ENCODE measurements at regions not wholly inside any gene's neighbourhood (a gene's known extent, or its start where the extent isn't known, plus 50 kb on each side); places are given as distances from the start of the nearest gene placed in this dataset.

DNA sequence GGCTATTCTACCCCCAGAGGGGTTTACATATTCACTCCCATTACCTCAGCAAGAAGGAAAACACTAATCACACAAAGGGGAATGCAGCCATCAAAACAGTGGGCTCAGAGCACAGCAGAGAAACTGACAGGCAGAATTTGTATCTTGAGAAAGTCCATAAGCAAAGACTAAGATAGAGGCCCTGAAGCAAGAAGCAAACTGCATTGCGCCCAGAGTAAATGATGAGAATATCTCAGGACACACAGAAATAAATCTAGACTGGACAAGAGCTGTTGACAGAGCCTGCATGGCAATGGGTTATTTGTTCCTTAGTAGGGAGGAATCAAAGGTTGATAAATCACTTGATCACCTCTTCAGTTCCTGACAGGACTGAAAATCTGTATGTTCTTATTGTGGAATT lies 440.7 kb upstream of the CELF2 start:
- FAIRE-seq (no peak), DNase-seq (ENCODE audit: low read depth) (no peak)
- no peaks in the 10 kb centered on the region for H3K9me3 ChIP-seq (ENCODE audit: insufficient read depth, low read depth, low read length)
- Mint-ChIP-seq H3K27me3 (ENCODE audit: low read depth, unreplicated experiment) (no peaks in the 10 kb centered on the region), H3K9me3 (ENCODE audit: unreplicated experiment) (no peaks in the 10 kb centered on the region), H3K4me3 (ENCODE audit: unreplicated experiment) (no peak overlapping the region), H3K36me3 (ENCODE audit: low read depth, unreplicated experiment) (no peaks in the 10 kb centered on the region), H3K27ac (ENCODE audit: unreplicated experiment) (no peak overlapping the region), H3K4me1 (ENCODE audit: low read depth, unreplicated experiment) (no peaks in the 10 kb centered on the region)
- no peak overlapping the region for H3K27ac ChIP-seq (ENCODE audit: low read depth, low read length)
- H3K4me1 ChIP-seq (ENCODE audit: insufficient read depth, low read length): no peaks in the 10 kb centered on the region
- H3K4me3 ChIP-seq (ENCODE audit: insufficient read depth, low read depth, low read length): no peak overlapping the region
- H3K36me3 ChIP-seq (ENCODE audit: insufficient read depth, low read length): no peaks in the 10 kb centered on the region
- H3K27me3 ChIP-seq (ENCODE audit: insufficient read depth, low read length): no peaks in the 10 kb centered on the region
- TF ChIP-seq EZH2 (IDR thresholded peaks at IDR 0.05; ENCODE audit: insufficient read depth, low read length): no peak
- TF ChIP-seq, protein P1, sequence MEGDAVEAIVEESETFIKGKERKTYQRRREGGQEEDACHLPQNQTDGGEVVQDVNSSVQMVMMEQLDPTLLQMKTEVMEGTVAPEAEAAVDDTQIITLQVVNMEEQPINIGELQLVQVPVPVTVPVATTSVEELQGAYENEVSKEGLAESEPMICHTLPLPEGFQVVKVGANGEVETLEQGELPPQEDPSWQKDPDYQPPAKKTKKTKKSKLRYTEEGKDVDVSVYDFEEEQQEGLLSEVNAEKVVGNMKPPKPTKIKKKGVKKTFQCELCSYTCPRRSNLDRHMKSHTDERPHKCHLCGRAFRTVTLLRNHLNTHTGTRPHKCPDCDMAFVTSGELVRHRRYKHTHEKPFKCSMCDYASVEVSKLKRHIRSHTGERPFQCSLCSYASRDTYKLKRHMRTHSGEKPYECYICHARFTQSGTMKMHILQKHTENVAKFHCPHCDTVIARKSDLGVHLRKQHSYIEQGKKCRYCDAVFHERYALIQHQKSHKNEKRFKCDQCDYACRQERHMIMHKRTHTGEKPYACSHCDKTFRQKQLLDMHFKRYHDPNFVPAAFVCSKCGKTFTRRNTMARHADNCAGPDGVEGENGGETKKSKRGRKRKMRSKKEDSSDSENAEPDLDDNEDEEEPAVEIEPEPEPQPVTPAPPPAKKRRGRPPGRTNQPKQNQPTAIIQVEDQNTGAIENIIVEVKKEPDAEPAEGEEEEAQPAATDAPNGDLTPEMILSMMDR (IDR thresholded peaks at IDR 0.05; ENCODE audit: insufficient read depth, low read depth, low read length): no peak
- no peak overlapping the region for H2AFZ ChIP-seq (ENCODE audit: low read depth, low read length)
- no peaks in the 10 kb centered on the region for H3K79me2 ChIP-seq (ENCODE audit: insufficient read depth, low read length)
- no peaks in the 10 kb centered on the region for H4K20me1 ChIP-seq (ENCODE audit: insufficient read depth, low read length)
- H3K9ac ChIP-seq (ENCODE audit: low read length): no peak overlapping the region
- H3K4me2 ChIP-seq (ENCODE audit: low read length): no peak overlapping the region

DNA sequence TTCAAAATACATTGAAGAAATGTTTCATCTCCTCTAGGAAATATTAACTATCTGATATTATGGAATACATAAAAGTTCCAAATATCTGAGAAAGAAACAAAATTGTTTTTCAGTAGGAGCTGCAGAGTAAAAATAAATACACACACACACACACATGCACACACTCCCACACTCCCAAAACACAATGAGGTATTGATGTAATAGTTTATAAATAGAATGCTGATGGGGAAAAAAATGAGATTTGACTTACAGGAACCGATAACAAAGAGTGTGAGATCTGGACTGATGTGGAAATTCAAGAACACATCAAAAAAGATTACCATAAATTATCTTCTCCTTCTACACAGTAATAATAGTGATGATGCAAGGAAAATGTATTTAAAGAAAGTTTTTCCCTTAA lies 438.0 kb upstream of the CELF2 start:
- Mint-ChIP-seq H3K36me3 (ENCODE audit: low read depth, unreplicated experiment) (no peaks in the 10 kb centered on the region), H3K9me3 (ENCODE audit: unreplicated experiment) (no peaks in the 10 kb centered on the region), H3K4me3 (ENCODE audit: unreplicated experiment) (no peak overlapping the region), H3K27me3 (ENCODE audit: low read depth, unreplicated experiment) (no peaks in the 10 kb centered on the region), H3K4me1 (ENCODE audit: low read depth, unreplicated experiment) (no peaks in the 10 kb centered on the region), H3K27ac (ENCODE audit: unreplicated experiment) (no peak overlapping the region)
- H3K4me2 ChIP-seq (ENCODE audit: low read length): no peak overlapping the region
- no peak overlapping the region for H2AFZ ChIP-seq (ENCODE audit: low read depth, low read length)
- H3K4me3 ChIP-seq (ENCODE audit: insufficient read depth, low read depth, low read length): no peak overlapping the region
- H4K20me1 ChIP-seq (ENCODE audit: insufficient read depth, low read length): no peaks in the 10 kb centered on the region
- TF ChIP-seq, protein P1 (IDR thresholded peaks at IDR 0.05; ENCODE audit: insufficient read depth, low read depth, low read length): no peak
- no peak for TF ChIP-seq EZH2 (IDR thresholded peaks at IDR 0.05; ENCODE audit: insufficient read depth, low read length)
- no peaks in the 10 kb centered on the region for H3K4me1 ChIP-seq (ENCODE audit: insufficient read depth, low read length)
- FAIRE-seq: no peak
- no peaks in the 10 kb centered on the region for H3K36me3 ChIP-seq (ENCODE audit: insufficient read depth, low read length)
- H3K9ac ChIP-seq (ENCODE audit: low read length): no peak overlapping the region
- no peaks in the 10 kb centered on the region for H3K79me2 ChIP-seq (ENCODE audit: insufficient read depth, low read length)
- H3K27ac ChIP-seq (ENCODE audit: low read depth, low read length): no peak overlapping the region
- no peak for DNase-seq (ENCODE audit: low read depth)
- H3K27me3 ChIP-seq (ENCODE audit: insufficient read depth, low read length): no peaks in the 10 kb centered on the region
- no peaks in the 10 kb centered on the region for H3K9me3 ChIP-seq (ENCODE audit: insufficient read depth, low read depth, low read length)

GRCh38 chr10:10584161-10584560 lies 433.5 kb upstream of the CELF2 start:
- Histone ChIP-seq H3K36me3 (ENCODE audit: insufficient read depth, low read length) (no peaks in the 10 kb centered on the region), H3K9ac (ENCODE audit: low read length) (no peak overlapping the region), H3K27ac (ENCODE audit: low read depth, low read length) (no peak overlapping the region), H3K79me2 (ENCODE audit: insufficient read depth, low read length) (no peaks in the 10 kb centered on the region), H3K9me3 (ENCODE audit: insufficient read depth, low read depth, low read length) (no peaks in the 10 kb centered on the region), H3K4me2 (ENCODE audit: low read length) (no peak overlapping the region), H3K4me1 (ENCODE audit: insufficient read depth, low read length) (no peaks in the 10 kb centered on the region), H3K4me3 (ENCODE audit: insufficient read depth, low read depth, low read length) (no peak overlapping the region), H2AFZ (ENCODE audit: low read depth, low read length) (no peak overlapping the region), H3K27me3 (ENCODE audit: insufficient read depth, low read length) (no peaks in the 10 kb centered on the region), H4K20me1 (ENCODE audit: insufficient read depth, low read length) (no peaks in the 10 kb centered on the region)
- Mint-ChIP-seq H3K36me3 (ENCODE audit: low read depth, unreplicated experiment) (no peaks in the 10 kb centered on the region), H3K4me1 (ENCODE audit: low read depth, unreplicated experiment) (peaks cover 14% of the 10 kb centered on the region), H3K4me3 (ENCODE audit: unreplicated experiment) (no peak overlapping the region), H3K27ac (ENCODE audit: unreplicated experiment) (no peak overlapping the region), H3K27me3 (ENCODE audit: low read depth, unreplicated experiment) (no peaks in the 10 kb centered on the region), H3K9me3 (ENCODE audit: unreplicated experiment) (no peaks in the 10 kb centered on the region)
- TF ChIP-seq EZH2 (IDR thresholded peaks at IDR 0.05; ENCODE audit: insufficient read depth, low read length): no peak
- TF ChIP-seq, protein P1 (IDR thresholded peaks at IDR 0.05; ENCODE audit: insufficient read depth, low read depth, low read length): no peak
- FAIRE-seq (no peak), DNase-seq (ENCODE audit: low read depth) (no peak)
